ENCODE measurements at regions not wholly inside any gene's neighbourhood (a gene's known extent, or its start where the extent isn't known, plus 50 kb on each side); places are given as distances from the start of the nearest gene placed in this dataset.

GRCh38 chr13:33676045-33676989, 141.6 kb upstream of the RFC3 start:
- no peak for TF ChIP-seq TAF1 (IDR thresholded peaks at IDR 0.05; ENCODE audit: borderline replicate concordance, insufficient read depth, low read length)
- no peak for TF ChIP-seq POLR2AphosphoS5 (IDR thresholded peaks at IDR 0.05; ENCODE audit: low read depth, low read length)
- TF ChIP-seq REST (IDR thresholded peaks at IDR 0.05; ENCODE audit: insufficient read depth in 1 of 2, low read depth in 2 of 2, low read length in 2 of 2) = no peak
- TF ChIP-seq SIN3A (IDR thresholded peaks at IDR 0.05; ENCODE audit: borderline replicate concordance, insufficient read depth, low read length) = no peak
